ENCODE measurements at regions not wholly inside any gene's neighbourhood (a gene's known extent, or its start where the extent isn't known, plus 50 kb on each side); places are given as distances from the start of the nearest gene placed in this dataset.

DNA sequence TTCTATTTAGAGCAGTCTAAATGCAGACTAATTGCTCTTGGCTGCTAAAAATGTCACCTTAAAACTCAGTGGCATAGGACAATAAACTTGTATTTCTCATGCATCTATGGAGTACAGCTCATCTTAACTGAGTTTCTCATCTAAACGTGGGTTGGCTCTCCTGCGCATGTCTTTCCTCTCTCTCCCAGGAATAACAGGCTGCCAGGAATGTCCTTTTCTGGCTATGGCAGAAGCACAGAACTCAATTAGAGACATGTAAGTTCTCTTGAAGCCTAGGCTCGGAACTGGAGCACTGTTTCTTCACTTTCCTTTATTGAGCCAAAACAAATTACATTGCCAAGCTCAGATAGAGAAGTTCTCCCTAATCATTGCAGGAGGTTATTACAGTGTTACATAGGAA lies 722.3 kb upstream of the FLRT2 start:
- TF ChIP-seq POLR2A (IDR thresholded peaks at IDR 0.05) (no peak), CTCF (IDR thresholded peaks at IDR 0.05) (no peak)
